GM12878 (cell line): ENCODE measurements at regions not wholly inside any gene's neighbourhood (a gene's known extent, or its start where the extent isn't known, plus 50 kb on each side); places are given as distances from the start of the nearest gene placed in this dataset.

Experiments used
- CTCF ChIP-seq, 3 experiments: IDR thresholded peaks in 2 of 3; conservative IDR thresholded peaks in 1 of 3; 2 replicates each; pipeline ENCODE4 v1.5.1; 2011; ENCODE audit warnings: low read depth in 3 of 3, low read length in 3 of 3, mild to moderate bottlenecking in 3 of 3, control low read depth in 2 of 3, moderate library complexity in 2 of 3, inconsistent platforms in 1 of 3, mixed read lengths in 1 of 3; ENCODE audit not compliant: control insufficient read depth in 2 of 3, insufficient read depth in 1 of 3; ENCODE audit errors: extremely low read depth in 1 of 3
- E4F1 ChIP-seq: fragments of 450-650 bp; IDR thresholded peaks from 2 replicates; pipeline ENCODE4 v1.6.1; 2018; ENCODE audit warnings: borderline replicate concordance, mild to moderate bottlenecking; ENCODE audit not compliant: partially characterized antibody
- HDAC6 ChIP-seq: fragments of 200-600 bp; sonication (generic); IDR thresholded peaks from one replicate; pipeline ENCODE4 v1.8.0; 2017; ENCODE audit warnings: antibody characterized with exemption; ENCODE audit not compliant: unreplicated experiment

- no peak for TF ChIP-seq E4F1
- no peak for TF ChIP-seq CTCF (IDR thresholded peaks at IDR 0.05 in 2 of 3, conservative IDR thresholded peaks at IDR 0.05 in 1 of 3; ENCODE audit: control insufficient read depth in 2 of 3, extremely low read depth in 1 of 3, insufficient read depth in 1 of 3, low read depth in 3 of 3, low read length in 3 of 3)
- no peak for TF ChIP-seq HDAC6
These were observed 91.2 kb downstream of the DLL1 start for GRCh38 chr6:170199716-170200115.
